ENCODE measurements at regions not wholly inside any gene's neighbourhood (a gene's known extent, or its start where the extent isn't known, plus 50 kb on each side); places are given as distances from the start of the nearest gene placed in this dataset.

GRCh38 chrX:22662776-22663175 lies 337.0 kb upstream of the DDX53 start:
- in situ Hi-C loops (cut with MboI; ENCODE audit: low sequenced_read_pairs in 4 of 4) (no loop called here), intact Hi-C loops (cut with DNase I; ENCODE audit: low total_unique reads) (no loop called here)
- ATAC-seq (no peak), DNase-seq (no peak)
- no peak overlapping the region for H3K4me3 ChIP-seq
- no peak for TF ChIP-seq POLR2A (IDR thresholded peaks at IDR 0.05)
- TF ChIP-seq CTCF (IDR thresholded peaks at IDR 0.05 in 4 of 5, conservative IDR thresholded peaks at IDR 0.05 in 1 of 5), result no peak
- H3K36me3 ChIP-seq, result no peaks in the 10 kb centered on the region
- H3K4me1 ChIP-seq, result no peaks in the 10 kb centered on the region
- H3K9me3 ChIP-seq, result no peaks in the 10 kb centered on the region
- H3K27me3 ChIP-seq, result no peaks in the 10 kb centered on the region
- no peak overlapping the region for H3K27ac ChIP-seq

- DNase-seq (no peak), ATAC-seq (no peak)
- no peak overlapping the region for H3K4me3 ChIP-seq
- no peaks in the 10 kb centered on the region for H3K4me1 ChIP-seq
- in situ Hi-C loops (cut with MboI; ENCODE audit: low sequenced_read_pairs in 4 of 4), result no loop called here
- H3K36me3 ChIP-seq, result no peaks in the 10 kb centered on the region
- H3K9me3 ChIP-seq, result no peaks in the 10 kb centered on the region
- no peaks in the 10 kb centered on the region for H3K27me3 ChIP-seq
- intact Hi-C loops (cut with DNase I; ENCODE audit: low total_unique reads), result no loop called here
- no peak overlapping the region for H3K27ac ChIP-seq
- TF ChIP-seq CTCF (IDR thresholded peaks at IDR 0.05 in 4 of 5, conservative IDR thresholded peaks at IDR 0.05 in 1 of 5) (no peak), POLR2A (IDR thresholded peaks at IDR 0.05) (no peak)
These were observed 334.9 kb upstream of the DDX53 start for GRCh38 chrX:22664826-22665225.

DNA sequence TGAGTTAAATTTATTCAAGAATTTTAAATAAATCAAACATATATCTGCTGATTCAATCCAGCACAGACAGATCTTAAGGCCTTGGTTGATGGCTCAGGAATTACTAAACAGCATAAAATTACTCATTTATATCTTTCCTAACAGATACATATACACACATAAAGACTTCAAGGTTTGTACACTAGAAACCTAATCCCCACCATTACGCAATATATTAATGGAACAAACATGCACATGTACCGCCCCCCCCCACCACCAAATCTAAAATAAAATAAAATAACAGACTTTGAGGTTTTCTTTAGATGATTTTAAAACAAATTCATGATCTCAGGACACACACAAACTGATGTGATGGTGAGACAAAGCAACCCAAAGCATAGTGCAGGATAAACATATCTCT lies 333.9 kb upstream of the DDX53 start:
- no peaks in the 10 kb centered on the region for H3K9me3 ChIP-seq
- no peaks in the 10 kb centered on the region for H3K36me3 ChIP-seq
- ATAC-seq (no peak), DNase-seq (no peak)
- intact Hi-C loops (cut with DNase I; ENCODE audit: low total_unique reads) (no loop called here), in situ Hi-C loops (cut with MboI; ENCODE audit: low sequenced_read_pairs in 4 of 4) (no loop called here)
- H3K27ac ChIP-seq, result no peak overlapping the region
- no peaks in the 10 kb centered on the region for H3K27me3 ChIP-seq
- no peaks in the 10 kb centered on the region for H3K4me1 ChIP-seq
- no peak overlapping the region for H3K4me3 ChIP-seq
- TF ChIP-seq POLR2A (IDR thresholded peaks at IDR 0.05), result no peak
- no peak for TF ChIP-seq CTCF (IDR thresholded peaks at IDR 0.05 in 4 of 5, conservative IDR thresholded peaks at IDR 0.05 in 1 of 5)

DNA sequence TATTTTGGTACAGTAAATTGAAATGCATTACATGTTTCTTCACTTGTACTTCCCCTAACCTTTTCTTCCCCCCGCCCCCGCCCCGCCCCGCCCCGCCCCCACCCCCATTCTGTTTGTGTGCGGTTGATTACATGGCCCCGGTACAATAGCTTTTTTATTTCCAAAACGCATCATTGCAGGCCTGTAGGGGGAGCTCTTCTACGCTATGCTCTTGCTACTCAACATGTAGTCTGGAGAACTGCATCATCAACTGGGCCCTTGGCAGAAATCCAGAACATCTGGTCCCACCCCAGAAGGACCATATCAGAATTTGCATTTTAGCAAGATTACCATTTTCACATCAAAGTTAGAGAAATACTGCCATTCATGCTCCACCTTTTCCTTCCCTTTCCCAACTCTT lies 333.3 kb upstream of the DDX53 start:
- Histone ChIP-seq H3K27me3 (no peaks in the 10 kb centered on the region), H3K27ac (no peak overlapping the region), H3K36me3 (no peaks in the 10 kb centered on the region), H3K4me1 (no peaks in the 10 kb centered on the region), H3K9me3 (no peaks in the 10 kb centered on the region), H3K4me3 (no peak overlapping the region)
- no peak for DNase-seq
- intact Hi-C loops (cut with DNase I; ENCODE audit: low total_unique reads) (no loop called here), in situ Hi-C loops (cut with MboI; ENCODE audit: low sequenced_read_pairs in 4 of 4) (no loop called here)
- TF ChIP-seq POLR2A (IDR thresholded peaks at IDR 0.05), result no peak
- TF ChIP-seq CTCF (IDR thresholded peaks at IDR 0.05 in 4 of 5, conservative IDR thresholded peaks at IDR 0.05 in 1 of 5), result no peak
- no peak for ATAC-seq

DNA sequence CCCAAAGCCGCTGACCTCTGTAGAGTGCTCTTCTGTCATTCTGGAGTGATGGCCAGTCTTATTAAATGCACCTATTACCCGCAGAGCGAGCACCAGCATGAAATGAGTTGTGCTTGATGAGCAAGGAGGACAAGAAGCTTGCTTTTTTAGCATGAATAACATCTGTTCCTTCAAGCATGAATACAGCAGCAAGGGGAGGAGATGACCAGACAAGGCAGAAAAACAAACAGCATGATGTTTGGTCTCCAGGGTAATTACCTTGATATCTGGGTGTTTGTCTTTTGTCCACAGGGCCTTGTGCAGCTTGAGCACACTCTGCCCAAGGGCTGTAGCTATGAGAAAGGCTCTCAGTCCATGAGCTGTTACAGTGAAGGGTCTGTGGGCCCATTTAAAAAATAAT lies 324.8 kb upstream of the DDX53 start:
- Histone ChIP-seq H3K9me3 (no peaks in the 10 kb centered on the region), H3K4me3 (no peak overlapping the region), H3K4me1 (no peaks in the 10 kb centered on the region), H3K27me3 (no peaks in the 10 kb centered on the region), H3K27ac (no peak overlapping the region), H3K36me3 (no peaks in the 10 kb centered on the region)
- no peak for DNase-seq
- intact Hi-C loops (cut with DNase I; ENCODE audit: low total_unique reads) (no loop called here), in situ Hi-C loops (cut with MboI; ENCODE audit: low sequenced_read_pairs in 4 of 4) (no loop called here)
- TF ChIP-seq POLR2A (IDR thresholded peaks at IDR 0.05) (no peak), CTCF (IDR thresholded peaks at IDR 0.05 in 4 of 5, conservative IDR thresholded peaks at IDR 0.05 in 1 of 5) (no peak)
- ATAC-seq, result no peak

All from gastrocnemius medialis (tissue), 4 donors.